Large intestine (tissue), 3 donors: ENCODE measurements at regions not wholly inside any gene's neighbourhood (a gene's known extent, or its start where the extent isn't known, plus 50 kb on each side); places are given as distances from the start of the nearest gene placed in this dataset.

Experiments
- DNase-seq, 2 donors: peaks; one replicate each; pipeline versions ENCODE4 v3.0.0 to v3.0.0-alpha.2; 2013
- H3K27ac ChIP-seq: one replicate; pipeline ENCODE4 v1.5.1; 2013; ENCODE audit warnings: low read length
- H3K27me3 ChIP-seq: 2 replicates; pipeline ENCODE4 v1.6.1; 2013; ENCODE audit warnings: low read length; ENCODE audit not compliant: control insufficient read depth, insufficient read depth
- H3K36me3 ChIP-seq: 2 replicates; pipeline ENCODE4 v1.6.1; 2013; ENCODE audit warnings: low read length; ENCODE audit not compliant: control insufficient read depth, insufficient read depth
- H3K4me1 ChIP-seq: one replicate; pipeline ENCODE4 v1.6.1; 2013; ENCODE audit warnings: low read length; ENCODE audit not compliant: control insufficient read depth, insufficient read depth
- H3K4me3 ChIP-seq: one replicate; pipeline ENCODE4 v1.5.1; 2013; ENCODE audit warnings: low read length
- H3K9me3 ChIP-seq: one replicate; pipeline ENCODE4 v1.6.1; 2013; ENCODE audit warnings: mild to moderate bottlenecking, low read depth, low read length, moderate library complexity; ENCODE audit not compliant: control insufficient read depth
- WGBS: methylation state at CpG from one replicate; pipeline ENCODE4 v1.1.5; 2013; ENCODE audit warnings: low lambda C conversion rate; ENCODE audit not compliant: insufficient coverage; 5-methylcytosine and 5-hydroxymethylcytosine counted together

- no peak overlapping the region for H3K4me3 ChIP-seq
- 46% methylated on average over 2 of the region's 4 CpGs for WGBS
- H3K9me3 ChIP-seq, result no peaks in the 10 kb centered on the region
- H3K36me3 ChIP-seq, result no peaks in the 10 kb centered on the region
- H3K27ac ChIP-seq, result no peak overlapping the region
- H3K27me3 ChIP-seq, result no peaks in the 10 kb centered on the region
- DNase-seq, result no peak
- H3K4me1 ChIP-seq, result no peaks in the 10 kb centered on the region
These were observed 62.8 kb upstream of the UFL1 start for GRCh38 chr6:96458771-96459170.

GRCh38 chr6:96460052-96460700 is 61.4 kb upstream of the UFL1 start:
- H3K36me3 ChIP-seq, result no peaks in the 10 kb centered on the region
- no peak overlapping the region for H3K4me3 ChIP-seq
- no peak for DNase-seq
- H3K27ac ChIP-seq, result no peak overlapping the region
- 86% methylated on average over 1 of the region's 6 CpGs for WGBS
- H3K27me3 ChIP-seq, result no peaks in the 10 kb centered on the region
- no peaks in the 10 kb centered on the region for H3K9me3 ChIP-seq
- no peaks in the 10 kb centered on the region for H3K4me1 ChIP-seq

GRCh38 chr6:96465321-96465903 is 56.2 kb upstream of the UFL1 start:
- H3K9me3 ChIP-seq, result no peaks in the 10 kb centered on the region
- no peaks in the 10 kb centered on the region for H3K27me3 ChIP-seq
- no peak overlapping the region for H3K4me3 ChIP-seq
- H3K4me1 ChIP-seq, result no peaks in the 10 kb centered on the region
- H3K36me3 ChIP-seq, result no peaks in the 10 kb centered on the region
- WGBS, result no CpG with 5 or more reads among the region's 3 CpGs
- H3K27ac ChIP-seq, result no peak overlapping the region
- DNase-seq, result no peak

GRCh38 chr6:96466147-96466863 is 55.3 kb upstream of the UFL1 start:
- Histone ChIP-seq H3K27me3 (no peaks in the 10 kb centered on the region), H3K36me3 (no peaks in the 10 kb centered on the region), H3K27ac (no peak overlapping the region), H3K4me1 (no peaks in the 10 kb centered on the region), H3K9me3 (no peaks in the 10 kb centered on the region), H3K4me3 (no peak overlapping the region)
- 94% methylated on average over 2 of the region's 2 CpGs for WGBS
- DNase-seq, result no peak

- H3K4me1 ChIP-seq, result no peaks in the 10 kb centered on the region
- no peak for DNase-seq
- no peaks in the 10 kb centered on the region for H3K27me3 ChIP-seq
- no peak overlapping the region for H3K27ac ChIP-seq
- no peaks in the 10 kb centered on the region for H3K9me3 ChIP-seq
- no peak overlapping the region for H3K4me3 ChIP-seq
- H3K36me3 ChIP-seq, result no peaks in the 10 kb centered on the region
These were observed 53.8 kb upstream of the UFL1 start for GRCh38 chr6:96467814-96468213.

- H3K9me3 ChIP-seq, result no peaks in the 10 kb centered on the region
- H3K27ac ChIP-seq, result no peak overlapping the region
- H3K36me3 ChIP-seq, result no peaks in the 10 kb centered on the region
- DNase-seq, result no peak
- no peak overlapping the region for H3K4me3 ChIP-seq
- H3K4me1 ChIP-seq, result no peaks in the 10 kb centered on the region
- WGBS, result no CpG with 5 or more reads among the region's 3 CpGs
- no peaks in the 10 kb centered on the region for H3K27me3 ChIP-seq
These were observed 53.3 kb upstream of the UFL1 start for GRCh38 chr6:96468281-96468680.

- DNase-seq, result no peak
- H3K9me3 ChIP-seq, result no peaks in the 10 kb centered on the region
- H3K4me3 ChIP-seq, result no peak overlapping the region
- no peaks in the 10 kb centered on the region for H3K4me1 ChIP-seq
- WGBS, result no CpG with 5 or more reads among the region's 2 CpGs
- H3K27ac ChIP-seq, result no peak overlapping the region
- no peaks in the 10 kb centered on the region for H3K27me3 ChIP-seq
- no peaks in the 10 kb centered on the region for H3K36me3 ChIP-seq
These were observed 52.9 kb upstream of the UFL1 start for GRCh38 chr6:96468681-96469224.

GRCh38 chr6:96469312-96469711 is 52.3 kb upstream of the UFL1 start:
- no peak overlapping the region for H3K4me3 ChIP-seq
- H3K27ac ChIP-seq, result no peak overlapping the region
- H3K36me3 ChIP-seq, result no peaks in the 10 kb centered on the region
- H3K27me3 ChIP-seq, result no peaks in the 10 kb centered on the region
- H3K4me1 ChIP-seq, result no peaks in the 10 kb centered on the region
- no peaks in the 10 kb centered on the region for H3K9me3 ChIP-seq
- whole genome bisulfite sequencing, result 80% methylated on average over 1 of the region's 2 CpGs
- DNase-seq, result no peak

GRCh38 chr6:96470296-96470695 is 51.3 kb upstream of the UFL1 start:
- WGBS, result 80% methylated on average over 1 of the region's 2 CpGs
- no peak overlapping the region for H3K27ac ChIP-seq
- no peak for DNase-seq
- H3K4me1 ChIP-seq, result no peaks in the 10 kb centered on the region
- H3K36me3 ChIP-seq, result no peaks in the 10 kb centered on the region
- H3K27me3 ChIP-seq, result no peaks in the 10 kb centered on the region
- peaks cover 3% of the 10 kb centered on the region for H3K9me3 ChIP-seq
- H3K4me3 ChIP-seq, result no peak overlapping the region
